Activated naive CD4-positive, alpha-beta T cell treated with anti-CD3 and anti-CD28 coated beads, Interleukin-2, amount 50 U/mL, for 24 hours (primary cell): ENCODE measurements at regions not wholly inside any gene's neighbourhood (a gene's known extent, or its start where the extent isn't known, plus 50 kb on each side); places are given as distances from the start of the nearest gene placed in this dataset.

ENCODE experiments used
- H3K27ac Mint-ChIP-seq: one replicate; pipeline ENCODE4 v1.8.0; 2021; ENCODE audit warnings: mild to moderate bottlenecking, mixed read lengths
- H3K27me3 Mint-ChIP-seq: one replicate; pipeline ENCODE4 v1.8.0; 2021; ENCODE audit warnings: mixed read lengths
- H3K36me3 Mint-ChIP-seq: one replicate; pipeline ENCODE4 v1.8.0; 2021; ENCODE audit warnings: mixed read lengths
- H3K4me1 Mint-ChIP-seq: one replicate; pipeline ENCODE4 v1.8.0; 2021; ENCODE audit warnings: mixed read lengths
- H3K4me3 Mint-ChIP-seq: one replicate; pipeline ENCODE4 v1.8.0; 2021; ENCODE audit warnings: mild to moderate bottlenecking, mixed read lengths
- H3K9me3 Mint-ChIP-seq: one replicate; pipeline ENCODE4 v1.8.0; 2021; ENCODE audit warnings: mixed read lengths

GRCh38 chr9:80447876-80448275 lies 876.1 kb downstream of the TLE4 start:
- Mint-ChIP-seq H3K36me3 (no peaks in the 10 kb centered on the region), H3K4me3 (no peak overlapping the region), H3K27ac (no peak overlapping the region), H3K27me3 (no peaks in the 10 kb centered on the region), H3K9me3 (peaks cover 6% of the 10 kb centered on the region), H3K4me1 (no peaks in the 10 kb centered on the region)

DNA sequence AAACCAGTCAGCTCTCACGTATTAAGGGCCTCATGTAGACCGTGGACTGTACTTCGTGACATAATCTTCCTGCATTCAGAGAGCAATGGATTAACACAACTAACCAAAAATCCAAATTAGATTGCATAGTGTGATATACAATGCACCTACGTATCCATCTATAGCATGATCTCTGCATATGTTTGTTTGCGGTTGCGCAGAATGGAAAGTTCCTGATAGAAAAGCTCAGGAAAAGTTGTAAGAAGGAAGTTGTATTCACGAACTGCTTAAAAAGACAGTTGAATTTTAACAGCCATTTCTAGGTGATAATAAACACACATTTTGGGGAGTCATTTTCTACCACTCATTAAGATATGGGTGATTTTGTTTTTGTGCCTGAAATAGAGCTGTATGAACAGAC lies 869.0 kb downstream of the TLE4 start:
- no peak overlapping the region for H3K27ac Mint-ChIP-seq
- no peaks in the 10 kb centered on the region for H3K36me3 Mint-ChIP-seq
- H3K9me3 Mint-ChIP-seq, result no peaks in the 10 kb centered on the region
- no peaks in the 10 kb centered on the region for H3K4me1 Mint-ChIP-seq
- no peaks in the 10 kb centered on the region for H3K27me3 Mint-ChIP-seq
- no peak overlapping the region for H3K4me3 Mint-ChIP-seq

GRCh38 chr9:80437825-80438224 lies 866.1 kb downstream of the TLE4 start:
- H3K27me3 Mint-ChIP-seq, result no peaks in the 10 kb centered on the region
- no peak overlapping the region for H3K27ac Mint-ChIP-seq
- peaks cover 6% of the 10 kb centered on the region for H3K9me3 Mint-ChIP-seq
- no peaks in the 10 kb centered on the region for H3K36me3 Mint-ChIP-seq
- H3K4me1 Mint-ChIP-seq, result no peaks in the 10 kb centered on the region
- no peak overlapping the region for H3K4me3 Mint-ChIP-seq

DNA sequence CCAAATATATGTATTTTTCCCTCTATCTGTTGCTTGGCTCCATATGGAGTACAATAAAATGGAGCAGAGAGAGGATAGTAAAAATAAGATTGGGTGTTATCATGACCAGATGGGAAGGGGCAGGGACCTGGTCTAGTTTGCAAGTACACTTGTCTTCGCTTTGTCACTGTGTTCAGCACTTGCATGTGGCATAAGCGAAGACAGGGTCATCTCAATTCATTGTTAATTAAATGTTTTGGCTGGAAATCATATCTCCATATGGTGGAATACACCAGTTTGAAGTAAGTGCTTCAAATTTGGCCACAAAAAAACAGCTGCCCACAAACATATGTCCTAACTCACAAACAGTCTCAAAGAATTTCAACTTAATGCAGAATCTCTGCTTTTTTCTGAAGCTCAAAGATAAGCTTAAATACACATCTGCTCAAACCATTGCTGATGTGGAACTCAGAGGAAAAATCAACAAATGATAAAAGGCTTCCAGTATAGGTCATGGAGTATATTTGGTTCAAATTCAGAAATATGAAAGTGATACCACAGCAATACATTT lies 865.4 kb downstream of the TLE4 start:
- H3K4me3 Mint-ChIP-seq, result no peak overlapping the region
- H3K36me3 Mint-ChIP-seq, result no peaks in the 10 kb centered on the region
- H3K9me3 Mint-ChIP-seq, result peaks cover 6% of the 10 kb centered on the region
- no peaks in the 10 kb centered on the region for H3K27me3 Mint-ChIP-seq
- H3K4me1 Mint-ChIP-seq, result no peaks in the 10 kb centered on the region
- no peak overlapping the region for H3K27ac Mint-ChIP-seq

DNA sequence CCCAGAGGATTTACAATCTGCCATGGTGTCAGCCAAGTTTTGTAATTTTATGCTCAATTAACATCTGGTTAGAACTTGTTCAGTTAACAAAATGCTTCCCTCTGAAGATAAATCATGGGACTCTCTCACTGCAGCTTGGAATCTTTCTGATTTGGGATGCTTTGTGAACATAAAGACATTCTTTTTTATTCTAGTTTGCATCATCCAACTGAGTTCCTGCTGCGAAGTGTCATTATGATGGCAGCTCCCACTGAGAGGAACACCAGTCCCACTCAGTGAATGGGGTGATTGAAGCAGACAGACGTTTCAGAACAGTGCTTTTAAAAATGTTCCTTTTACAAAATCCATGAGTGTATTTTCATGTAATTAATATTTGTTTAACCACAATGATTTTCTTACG lies 863.8 kb downstream of the TLE4 start:
- Mint-ChIP-seq H3K9me3 (peaks cover 6% of the 10 kb centered on the region), H3K4me3 (no peak overlapping the region), H3K4me1 (no peaks in the 10 kb centered on the region), H3K36me3 (no peaks in the 10 kb centered on the region), H3K27ac (no peak overlapping the region), H3K27me3 (no peaks in the 10 kb centered on the region)

GRCh38 chr9:80426992-80427391 lies 855.2 kb downstream of the TLE4 start:
- no peak overlapping the region for H3K4me3 Mint-ChIP-seq
- peaks cover 1% of the 10 kb centered on the region for H3K9me3 Mint-ChIP-seq

GRCh38 chr9:80417211-80417773 lies 845.5 kb downstream of the TLE4 start:
- Mint-ChIP-seq H3K4me1 (no peaks in the 10 kb centered on the region), H3K27ac (no peak overlapping the region), H3K4me3 (no peak overlapping the region), H3K27me3 (peaks cover 1% of the 10 kb centered on the region), H3K36me3 (peaks cover 2% of the 10 kb centered on the region), H3K9me3 (peaks cover 32% of the 10 kb centered on the region)

More at GRCh38 chr9:80426992-80427391, 855.2 kb downstream of the TLE4 start:
- Mint-ChIP-seq H3K36me3 (no peaks in the 10 kb centered on the region), H3K4me1 (no peaks in the 10 kb centered on the region), H3K27me3 (no peaks in the 10 kb centered on the region), H3K27ac (no peak overlapping the region)

DNA sequence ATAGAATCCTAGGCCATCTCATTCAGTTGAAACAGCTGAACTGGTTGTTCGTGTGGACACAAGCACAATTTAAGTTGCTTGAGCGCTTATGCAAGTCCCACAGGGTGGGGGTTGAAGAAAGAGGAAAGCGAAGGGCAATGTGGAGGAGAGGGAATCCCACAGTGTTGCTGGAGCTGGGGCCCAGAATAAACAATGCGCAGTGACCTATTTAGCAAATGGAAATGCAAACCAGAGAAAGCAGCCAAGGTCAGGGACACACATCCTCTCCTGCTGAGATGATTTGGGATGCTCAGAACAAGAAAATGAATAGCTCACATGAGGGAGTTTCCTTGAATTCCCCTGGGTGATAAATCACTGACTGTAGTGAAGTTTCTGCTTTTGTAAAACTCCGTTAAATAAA lies 838.3 kb downstream of the TLE4 start:
- no peak overlapping the region for H3K27ac Mint-ChIP-seq
- no peaks in the 10 kb centered on the region for H3K36me3 Mint-ChIP-seq
- H3K9me3 Mint-ChIP-seq, result peaks cover 6% of the 10 kb centered on the region
- no peak overlapping the region for H3K4me3 Mint-ChIP-seq
- no peaks in the 10 kb centered on the region for H3K4me1 Mint-ChIP-seq
- no peaks in the 10 kb centered on the region for H3K27me3 Mint-ChIP-seq

GRCh38 chr9:80407220-80407619 lies 835.5 kb downstream of the TLE4 start:
- peaks cover 13% of the 10 kb centered on the region for H3K9me3 Mint-ChIP-seq
- H3K36me3 Mint-ChIP-seq, result no peaks in the 10 kb centered on the region
- no peaks in the 10 kb centered on the region for H3K27me3 Mint-ChIP-seq
- no peak overlapping the region for H3K27ac Mint-ChIP-seq
- no peak overlapping the region for H3K4me3 Mint-ChIP-seq
- no peaks in the 10 kb centered on the region for H3K4me1 Mint-ChIP-seq

DNA sequence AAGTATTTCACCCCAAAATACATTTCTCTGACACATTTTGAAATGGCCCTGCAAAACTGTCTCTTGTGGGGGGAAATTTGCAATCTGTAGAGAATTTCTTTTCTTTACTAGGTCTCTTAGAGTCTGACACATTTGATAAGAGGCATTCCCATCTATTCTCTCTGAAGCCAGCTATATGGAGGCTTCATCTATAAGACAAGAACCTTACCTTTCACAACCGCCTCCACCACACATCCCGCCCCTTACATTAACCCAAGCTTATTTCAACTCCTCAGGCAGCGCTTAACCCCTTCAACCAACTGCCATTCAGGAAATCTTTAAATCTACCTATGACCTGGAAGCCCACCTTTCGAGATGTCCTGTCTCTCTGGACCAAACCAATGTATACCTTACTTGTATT lies 829.5 kb downstream of the TLE4 start:
- Mint-ChIP-seq H3K9me3 (peaks cover 20% of the 10 kb centered on the region), H3K4me1 (no peaks in the 10 kb centered on the region), H3K4me3 (no peak overlapping the region), H3K36me3 (no peaks in the 10 kb centered on the region), H3K27ac (no peak overlapping the region), H3K27me3 (no peaks in the 10 kb centered on the region)

DNA sequence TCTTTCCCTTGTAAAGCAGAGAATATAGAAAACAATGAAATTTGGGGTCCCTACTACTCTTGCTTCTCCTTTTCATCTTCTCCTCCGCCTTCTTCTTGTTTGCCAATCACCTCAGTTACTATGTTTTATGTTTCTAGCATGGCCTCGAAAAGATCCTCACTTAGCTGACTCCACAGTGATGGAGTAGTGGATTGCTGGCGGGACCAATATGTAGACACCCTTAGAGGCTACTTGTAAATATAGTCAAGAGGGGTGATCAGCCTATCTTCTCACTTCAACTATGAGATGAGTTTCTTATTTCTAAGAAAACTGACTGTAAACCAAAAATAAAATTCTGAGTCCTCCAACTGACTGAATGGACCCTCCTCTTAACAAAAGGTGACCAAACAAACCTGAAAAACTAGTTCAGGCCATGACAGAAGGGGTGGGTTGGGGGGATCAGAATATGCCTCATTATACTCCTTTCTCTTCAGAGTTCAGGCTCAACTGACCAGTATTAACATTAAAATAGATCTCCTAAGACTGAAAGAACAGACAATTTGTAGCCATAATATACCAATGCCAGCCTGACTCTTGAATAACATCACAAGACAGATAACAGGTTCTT lies 829.0 kb downstream of the TLE4 start:
- H3K4me1 Mint-ChIP-seq, result no peaks in the 10 kb centered on the region
- no peaks in the 10 kb centered on the region for H3K27me3 Mint-ChIP-seq
- no peak overlapping the region for H3K27ac Mint-ChIP-seq
- H3K9me3 Mint-ChIP-seq, result peaks cover 16% of the 10 kb centered on the region
- no peak overlapping the region for H3K4me3 Mint-ChIP-seq
- no peaks in the 10 kb centered on the region for H3K36me3 Mint-ChIP-seq

GRCh38 chr9:80399606-80400005 lies 827.8 kb downstream of the TLE4 start:
- Mint-ChIP-seq H3K9me3 (peaks cover 16% of the 10 kb centered on the region), H3K4me3 (no peak overlapping the region), H3K27ac (no peak overlapping the region), H3K4me1 (no peaks in the 10 kb centered on the region), H3K27me3 (no peaks in the 10 kb centered on the region), H3K36me3 (no peaks in the 10 kb centered on the region)

- no peaks in the 10 kb centered on the region for H3K9me3 Mint-ChIP-seq
- no peaks in the 10 kb centered on the region for H3K4me1 Mint-ChIP-seq
- no peaks in the 10 kb centered on the region for H3K36me3 Mint-ChIP-seq
- H3K27me3 Mint-ChIP-seq, result no peaks in the 10 kb centered on the region
- no peak overlapping the region for H3K4me3 Mint-ChIP-seq
- no peak overlapping the region for H3K27ac Mint-ChIP-seq
These were observed 816.1 kb downstream of the TLE4 start for GRCh38 chr9:80387828-80388227.

GRCh38 chr9:80385246-80385645 lies 813.5 kb downstream of the TLE4 start:
- H3K4me3 Mint-ChIP-seq, result no peak overlapping the region
- no peaks in the 10 kb centered on the region for H3K36me3 Mint-ChIP-seq
- no peaks in the 10 kb centered on the region for H3K9me3 Mint-ChIP-seq
- no peaks in the 10 kb centered on the region for H3K27me3 Mint-ChIP-seq
- H3K4me1 Mint-ChIP-seq, result no peaks in the 10 kb centered on the region
- no peak overlapping the region for H3K27ac Mint-ChIP-seq

- Mint-ChIP-seq H3K4me1 (no peaks in the 10 kb centered on the region), H3K27me3 (no peaks in the 10 kb centered on the region)
These were observed 811.6 kb downstream of the TLE4 start for GRCh38 chr9:80383331-80383730.

GRCh38 chr9:80382211-80382891 lies 810.6 kb downstream of the TLE4 start:
- H3K9me3 Mint-ChIP-seq, result no peaks in the 10 kb centered on the region
- peaks cover 1% of the 10 kb centered on the region for H3K27me3 Mint-ChIP-seq
- no peaks in the 10 kb centered on the region for H3K36me3 Mint-ChIP-seq
- no peaks in the 10 kb centered on the region for H3K4me1 Mint-ChIP-seq
- no peak overlapping the region for H3K27ac Mint-ChIP-seq
- H3K4me3 Mint-ChIP-seq, result no peak overlapping the region

More at GRCh38 chr9:80383331-80383730, 811.6 kb downstream of the TLE4 start:
- H3K27ac Mint-ChIP-seq, result no peak overlapping the region
- no peaks in the 10 kb centered on the region for H3K36me3 Mint-ChIP-seq
- no peaks in the 10 kb centered on the region for H3K9me3 Mint-ChIP-seq
- no peak overlapping the region for H3K4me3 Mint-ChIP-seq
